ENCODE measurements at regions not wholly inside any gene's neighbourhood (a gene's known extent, or its start where the extent isn't known, plus 50 kb on each side); places are given as distances from the start of the nearest gene placed in this dataset.

DNA sequence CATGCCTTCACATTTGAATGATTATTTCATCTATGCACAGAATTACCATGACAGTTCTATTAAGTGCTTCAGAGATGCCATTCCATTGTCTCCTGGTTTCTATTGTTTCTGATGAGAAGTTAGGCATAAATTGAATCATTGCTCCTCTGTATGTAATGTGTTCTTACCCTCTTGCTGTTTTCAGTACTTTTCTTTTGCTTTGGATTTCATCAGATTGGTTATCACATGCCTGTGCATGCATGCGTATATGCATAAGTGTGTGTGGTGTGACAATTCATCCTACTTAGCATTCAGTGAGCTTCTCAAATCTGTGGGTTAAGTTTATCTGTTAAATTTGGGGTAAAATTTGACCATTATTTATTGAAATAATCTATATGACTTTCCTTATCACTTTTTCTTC lies 263.3 kb upstream of the RND3 start:
- Histone ChIP-seq H3K79me2 (ENCODE audit: insufficient read depth, low read length) (no peaks in the 10 kb centered on the region), H3K4me2 (ENCODE audit: insufficient read depth, low read length) (no peak overlapping the region), H4K20me1 (ENCODE audit: insufficient read depth, low read length) (no peaks in the 10 kb centered on the region), H3K36me3 (ENCODE audit: insufficient read depth, low read length) (no peaks in the 10 kb centered on the region), H3K9me3 (ENCODE audit: low read depth, low read length) (no peaks in the 10 kb centered on the region), H3K27me3 (ENCODE audit: insufficient read depth, low read length) (no peaks in the 10 kb centered on the region), H3K27ac (ENCODE audit: low read depth, low read length) (no peak overlapping the region), H3K4me3 (ENCODE audit: insufficient read depth, low read length) (no peak overlapping the region), H3K4me1 (ENCODE audit: insufficient read depth, low read length) (no peaks in the 10 kb centered on the region), H2AFZ (ENCODE audit: low read length) (no peak overlapping the region)
- TF ChIP-seq, protein P1, sequence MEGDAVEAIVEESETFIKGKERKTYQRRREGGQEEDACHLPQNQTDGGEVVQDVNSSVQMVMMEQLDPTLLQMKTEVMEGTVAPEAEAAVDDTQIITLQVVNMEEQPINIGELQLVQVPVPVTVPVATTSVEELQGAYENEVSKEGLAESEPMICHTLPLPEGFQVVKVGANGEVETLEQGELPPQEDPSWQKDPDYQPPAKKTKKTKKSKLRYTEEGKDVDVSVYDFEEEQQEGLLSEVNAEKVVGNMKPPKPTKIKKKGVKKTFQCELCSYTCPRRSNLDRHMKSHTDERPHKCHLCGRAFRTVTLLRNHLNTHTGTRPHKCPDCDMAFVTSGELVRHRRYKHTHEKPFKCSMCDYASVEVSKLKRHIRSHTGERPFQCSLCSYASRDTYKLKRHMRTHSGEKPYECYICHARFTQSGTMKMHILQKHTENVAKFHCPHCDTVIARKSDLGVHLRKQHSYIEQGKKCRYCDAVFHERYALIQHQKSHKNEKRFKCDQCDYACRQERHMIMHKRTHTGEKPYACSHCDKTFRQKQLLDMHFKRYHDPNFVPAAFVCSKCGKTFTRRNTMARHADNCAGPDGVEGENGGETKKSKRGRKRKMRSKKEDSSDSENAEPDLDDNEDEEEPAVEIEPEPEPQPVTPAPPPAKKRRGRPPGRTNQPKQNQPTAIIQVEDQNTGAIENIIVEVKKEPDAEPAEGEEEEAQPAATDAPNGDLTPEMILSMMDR (IDR thresholded peaks at IDR 0.05; ENCODE audit: extremely low read depth, low read depth, low read length) = no peak
- no peak for DNase-seq (ENCODE audit: insufficient read length, low spot score, missing footprints)

DNA sequence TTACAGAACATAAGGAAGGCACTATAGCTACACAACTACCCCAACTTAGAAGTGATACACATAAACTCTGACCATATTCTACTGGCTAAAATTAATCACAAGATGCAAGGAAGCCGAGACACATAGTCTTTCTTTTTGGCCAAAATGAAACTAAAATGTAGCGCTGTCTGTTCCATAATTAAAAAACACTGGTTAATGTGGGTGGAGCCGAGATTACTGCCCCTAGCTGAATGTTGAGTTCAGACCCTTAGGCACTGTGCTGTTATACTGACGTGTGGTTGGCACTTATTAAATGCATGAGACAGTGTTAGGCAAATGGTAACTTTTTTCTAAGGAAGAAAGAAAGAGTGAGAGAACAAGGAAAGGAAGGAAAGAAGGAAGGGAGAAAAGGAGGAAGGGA lies 254.6 kb upstream of the RND3 start:
- Histone ChIP-seq H4K20me1 (ENCODE audit: insufficient read depth, low read length) (no peaks in the 10 kb centered on the region), H3K9me3 (ENCODE audit: low read depth, low read length) (no peaks in the 10 kb centered on the region), H3K36me3 (ENCODE audit: insufficient read depth, low read length) (no peaks in the 10 kb centered on the region), H3K27ac (ENCODE audit: low read depth, low read length) (no peak overlapping the region), H3K27me3 (ENCODE audit: insufficient read depth, low read length) (no peaks in the 10 kb centered on the region), H3K4me3 (ENCODE audit: insufficient read depth, low read length) (peak overlapping the region; percentile 23), H3K4me2 (ENCODE audit: insufficient read depth, low read length) (peak overlapping the region; percentile 23), H3K4me1 (ENCODE audit: insufficient read depth, low read length) (no peaks in the 10 kb centered on the region), H2AFZ (ENCODE audit: low read length) (peak overlapping the region; percentile 72), H3K79me2 (ENCODE audit: insufficient read depth, low read length) (no peaks in the 10 kb centered on the region)
- TF ChIP-seq, protein P1 (IDR thresholded peaks at IDR 0.05; ENCODE audit: extremely low read depth, low read depth, low read length) = no peak
- DNase-seq (ENCODE audit: insufficient read length, low spot score, missing footprints) = no peak

DNA sequence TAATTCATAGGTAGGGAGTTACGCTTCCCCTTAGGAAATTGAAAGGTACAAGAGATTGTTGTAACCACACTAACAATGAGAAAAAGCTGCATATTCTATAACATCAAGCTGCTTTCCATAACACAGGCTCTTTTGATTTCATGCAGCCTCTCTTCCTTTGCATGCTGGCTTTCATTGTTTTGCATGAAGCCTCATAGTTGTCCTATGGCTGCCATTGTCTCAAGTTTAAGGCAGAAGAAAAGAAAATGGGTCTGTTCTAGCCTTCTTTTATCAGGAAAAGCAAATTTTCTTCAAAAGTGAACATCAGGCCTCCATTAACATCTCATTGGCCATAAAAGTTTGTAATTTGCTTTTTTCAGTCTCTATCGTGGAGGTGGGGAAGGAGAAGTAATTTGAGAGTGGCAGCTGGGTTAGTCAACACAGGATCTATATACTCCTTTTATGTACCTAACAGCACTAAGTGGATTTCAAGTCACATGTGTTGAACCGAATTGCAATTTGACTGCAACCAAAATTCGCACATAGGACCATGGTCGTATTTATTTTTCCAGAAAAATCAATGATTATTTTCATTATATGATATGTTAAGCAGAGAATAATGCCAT lies 248.5 kb upstream of the RND3 start:
- Histone ChIP-seq H3K9me3 (ENCODE audit: low read depth, low read length) (no peaks in the 10 kb centered on the region), H2AFZ (ENCODE audit: low read length) (peak overlapping the region; percentile 27), H3K79me2 (ENCODE audit: insufficient read depth, low read length) (no peaks in the 10 kb centered on the region), H3K27me3 (ENCODE audit: insufficient read depth, low read length) (no peaks in the 10 kb centered on the region), H3K4me2 (ENCODE audit: insufficient read depth, low read length) (no peak overlapping the region), H4K20me1 (ENCODE audit: insufficient read depth, low read length) (no peaks in the 10 kb centered on the region), H3K27ac (ENCODE audit: low read depth, low read length) (no peak overlapping the region), H3K4me3 (ENCODE audit: insufficient read depth, low read length) (no peak overlapping the region), H3K4me1 (ENCODE audit: insufficient read depth, low read length) (peaks cover 8% of the 10 kb centered on the region), H3K36me3 (ENCODE audit: insufficient read depth, low read length) (no peaks in the 10 kb centered on the region)
- TF ChIP-seq, protein P1 (IDR thresholded peaks at IDR 0.05; ENCODE audit: extremely low read depth, low read depth, low read length) = no peak
- DNase-seq (ENCODE audit: insufficient read length, low spot score, missing footprints) = no peak

DNA sequence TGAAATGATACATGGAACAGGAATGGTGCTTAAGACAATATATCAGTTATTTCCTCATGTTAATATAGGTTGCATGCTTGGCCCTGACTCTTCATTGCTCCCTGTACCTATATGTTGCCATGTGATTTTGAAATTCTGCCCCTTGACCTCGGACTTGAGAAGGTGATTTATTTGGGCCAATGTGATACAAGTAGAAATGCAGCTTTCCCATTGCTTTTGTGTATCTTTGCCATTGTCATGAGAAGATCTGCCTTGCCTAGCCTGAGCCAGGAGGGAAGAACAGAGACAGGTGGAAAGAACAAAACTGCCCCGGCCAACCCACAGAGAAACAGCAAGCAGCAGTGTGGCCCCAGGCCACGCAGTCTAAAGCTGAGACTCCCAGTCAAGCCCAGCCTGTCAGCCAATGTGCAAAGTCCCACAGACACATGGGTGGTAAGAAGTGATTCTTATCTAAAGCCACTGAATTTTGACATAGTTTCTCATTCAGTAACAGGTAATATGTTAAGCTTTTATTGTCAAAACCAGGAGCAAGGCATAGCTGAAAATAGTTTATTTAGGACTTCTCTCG lies 245.7 kb upstream of the RND3 start:
- no peaks in the 10 kb centered on the region for H3K9me3 ChIP-seq (ENCODE audit: low read depth, low read length)
- no peaks in the 10 kb centered on the region for H3K27me3 ChIP-seq (ENCODE audit: insufficient read depth, low read length)
- peak overlapping the region; percentile 11 for H2AFZ ChIP-seq (ENCODE audit: low read length)
- no peaks in the 10 kb centered on the region for H4K20me1 ChIP-seq (ENCODE audit: insufficient read depth, low read length)
- H3K79me2 ChIP-seq (ENCODE audit: insufficient read depth, low read length) = no peaks in the 10 kb centered on the region
- H3K4me2 ChIP-seq (ENCODE audit: insufficient read depth, low read length) = no peak overlapping the region
- H3K36me3 ChIP-seq (ENCODE audit: insufficient read depth, low read length) = no peaks in the 10 kb centered on the region
- H3K27ac ChIP-seq (ENCODE audit: low read depth, low read length) = no peak overlapping the region
- DNase-seq (ENCODE audit: insufficient read length, low spot score, missing footprints) = no peak
- TF ChIP-seq, protein P1 (IDR thresholded peaks at IDR 0.05; ENCODE audit: extremely low read depth, low read depth, low read length) = no peak
- H3K4me1 ChIP-seq (ENCODE audit: insufficient read depth, low read length) = peaks cover 12% of the 10 kb centered on the region
- no peak overlapping the region for H3K4me3 ChIP-seq (ENCODE audit: insufficient read depth, low read length)

Data from osteoblast (primary cell).